MV-4-11 (cell line): ENCODE measurements at regions not wholly inside any gene's neighbourhood (a gene's known extent, or its start where the extent isn't known, plus 50 kb on each side); places are given as distances from the start of the nearest gene placed in this dataset.
"Not testable (repeated sequence)": the region's sequence is repeated elsewhere in the genome, so short reads cannot be mapped to it uniquely, and the experiment has no call there.

ENCODE experiments used
- DNase-seq: peaks from one replicate; lab custom pipeline; 2025; lab: John Stamatoyannopoulos, UW

- no peak for DNase-seq
Observed at GRCh38 chr4:79850626-79851025, 222.4 kb downstream of the ANTXR2 start.

DNA sequence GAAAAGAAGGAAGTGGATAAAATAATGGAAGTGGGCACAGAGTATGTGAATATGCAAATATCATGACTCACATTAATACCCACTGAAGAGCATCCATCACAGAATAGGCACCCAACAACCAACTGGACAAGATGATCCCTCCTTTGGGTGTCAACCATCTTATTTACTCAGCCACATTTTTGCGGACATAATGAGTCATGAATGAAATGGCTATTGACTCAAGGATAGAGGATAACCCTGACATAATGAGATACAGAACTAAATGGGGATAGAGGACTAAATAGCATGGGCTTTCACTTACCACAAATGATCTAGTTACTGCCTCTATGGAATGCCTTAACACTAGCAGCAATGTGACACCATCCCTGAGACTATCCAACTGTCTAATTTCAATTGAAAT, 224.7 kb downstream of the ANTXR2 start:
- no peak for DNase-seq

DNA sequence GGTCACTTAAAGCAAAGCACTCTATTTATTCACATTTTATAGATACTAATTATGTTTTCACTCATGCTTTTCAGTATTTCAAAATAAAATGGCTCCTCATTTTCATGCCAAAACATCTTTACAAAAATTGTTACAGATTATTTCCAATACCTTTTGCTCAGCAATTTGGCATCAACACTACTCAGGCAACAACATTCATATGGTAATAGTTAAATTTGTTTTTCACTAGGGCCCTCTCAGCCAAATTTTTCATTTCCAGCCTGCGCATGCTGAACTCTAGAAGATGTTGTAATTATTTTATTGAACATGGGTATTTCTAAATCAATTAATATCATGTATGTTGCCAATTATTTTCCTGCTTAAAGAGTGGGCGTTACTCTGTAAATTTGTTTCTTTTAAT, 225.6 kb downstream of the ANTXR2 start:
- DNase-seq = no peak

GRCh38 chr4:79842162-79842561, 230.9 kb downstream of the ANTXR2 start:
- DNase-seq = no peak

- DNase-seq = no peak
Observed at GRCh38 chr4:79833857-79834256, 239.2 kb downstream of the ANTXR2 start.

GRCh38 chr4:79831701-79832514, 241.1 kb downstream of the ANTXR2 start:
- no peak for DNase-seq

DNA sequence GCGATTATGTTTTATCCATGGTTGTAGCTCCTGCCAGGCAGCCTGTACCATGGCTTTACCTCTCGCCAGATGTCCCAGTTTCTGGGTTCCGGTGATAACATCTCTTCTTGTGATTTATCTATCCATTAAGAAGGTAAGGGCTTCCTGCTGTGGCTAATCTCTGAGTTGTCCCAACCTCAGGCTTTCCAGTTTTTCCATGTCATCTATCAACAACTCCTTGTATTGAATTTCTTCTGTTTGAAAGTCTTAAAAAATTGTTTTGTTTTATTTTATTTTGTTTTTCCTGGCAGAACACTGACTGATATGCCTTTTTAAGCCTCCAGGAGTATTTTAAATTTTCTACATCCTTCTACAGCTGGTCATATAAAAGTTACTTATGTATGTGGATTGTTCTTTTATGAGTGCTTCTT, 241.9 kb downstream of the ANTXR2 start:
- no peak for DNase-seq

DNA sequence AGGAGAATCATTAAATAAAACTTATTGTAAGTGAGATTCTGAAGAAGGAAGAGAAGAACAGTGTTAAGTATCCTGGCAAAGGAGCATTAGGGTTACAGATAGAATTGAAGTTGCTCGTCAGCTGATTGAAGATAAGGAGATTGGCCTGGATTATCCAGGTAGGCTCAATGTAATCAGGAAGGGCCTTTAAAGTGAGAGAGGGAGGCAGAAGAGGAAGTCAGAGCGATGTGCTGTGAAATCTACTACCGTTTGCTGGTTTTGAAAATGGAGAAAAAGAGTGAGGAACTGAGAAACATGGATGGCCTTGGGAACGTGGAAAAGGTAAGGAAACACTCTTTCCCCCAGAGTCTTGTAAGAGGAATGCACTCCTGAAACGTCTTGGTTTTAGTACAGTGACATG, 245.7 kb downstream of the ANTXR2 start:
- DNase-seq = no peak

GRCh38 chr4:79823148-79823763, 249.8 kb downstream of the ANTXR2 start:
- DNase-seq = no peak

GRCh38 chr4:79820427-79820826, 252.6 kb downstream of the ANTXR2 start:
- DNase-seq = no peak

DNA sequence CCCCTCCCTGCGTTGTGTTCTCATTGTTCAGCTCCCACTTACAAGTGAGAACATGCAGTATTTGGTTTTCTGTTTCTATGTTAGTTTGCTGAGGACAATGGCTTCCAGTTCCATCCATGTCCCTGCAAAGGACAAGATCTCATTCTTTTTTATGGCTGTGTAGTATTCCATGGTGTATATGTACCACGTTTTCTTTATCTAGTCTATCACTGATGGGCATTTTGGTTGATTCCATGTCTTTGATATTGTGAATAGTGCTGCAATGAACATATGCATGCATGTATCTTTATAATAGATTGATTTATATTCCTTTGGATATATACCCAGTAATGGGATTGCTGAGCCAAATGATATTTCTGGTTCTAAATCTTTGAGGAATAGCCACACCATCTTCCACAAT, 265.1 kb downstream of the ANTXR2 start:
- DNase-seq = not testable (repeated sequence)

DNA sequence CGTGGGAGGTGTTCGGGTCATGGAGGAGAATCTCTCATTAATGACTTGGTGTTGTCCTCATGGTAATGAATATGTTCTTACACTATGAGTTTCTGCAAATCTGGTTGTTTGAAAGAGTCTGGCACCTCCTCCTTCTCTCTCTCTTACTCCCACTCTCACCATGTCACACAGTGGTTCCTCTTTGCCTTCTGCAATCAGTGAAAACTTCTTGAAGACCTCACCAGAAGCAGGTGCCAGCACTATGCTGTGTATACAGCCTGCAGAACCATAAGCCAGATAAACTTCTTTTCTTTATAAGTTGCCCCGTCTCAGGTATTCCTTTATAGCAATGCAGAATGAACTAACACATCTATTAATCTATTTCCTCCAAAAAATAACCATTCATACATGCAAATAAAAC, 275.0 kb downstream of the ANTXR2 start:
- DNase-seq = no peak

DNA sequence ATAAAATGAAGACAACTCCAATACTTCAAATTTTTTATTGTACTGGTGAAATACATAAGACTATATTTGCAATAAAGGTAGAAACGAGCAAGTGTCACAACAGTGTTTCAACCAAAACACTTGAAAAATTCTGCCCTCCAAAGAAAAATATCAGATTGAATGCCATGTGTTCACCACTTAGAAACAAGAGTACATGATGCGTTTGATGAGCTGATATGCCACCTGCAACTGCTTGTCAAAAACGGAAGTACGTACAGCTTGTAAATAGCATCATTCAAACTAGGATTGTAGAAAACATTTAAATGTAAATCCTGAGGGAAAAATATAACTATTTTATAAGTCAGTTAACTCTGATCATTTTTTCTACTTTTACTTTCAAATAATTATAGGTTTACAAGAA, 276.1 kb downstream of the ANTXR2 start:
- DNase-seq = no peak

DNA sequence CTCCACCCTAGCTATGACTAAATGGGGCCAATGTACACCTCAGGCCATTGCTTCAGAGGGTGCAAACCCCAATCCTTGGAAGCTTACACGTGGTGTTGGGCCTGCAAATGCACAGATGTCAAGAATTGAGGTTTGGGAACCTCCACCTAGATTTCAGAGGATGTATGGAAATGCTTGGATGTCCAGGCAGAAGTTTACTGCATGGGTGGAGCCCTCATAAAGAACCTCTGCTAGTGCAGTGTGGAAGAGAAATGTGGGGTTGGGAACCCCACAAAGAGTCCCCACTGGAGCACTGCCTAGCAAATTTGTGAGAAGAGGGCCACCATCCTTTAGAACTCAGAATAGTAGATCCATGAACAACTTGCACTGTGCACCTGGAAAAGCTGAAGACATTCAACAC, 284.1 kb downstream of the ANTXR2 start:
- no peak for DNase-seq

DNA sequence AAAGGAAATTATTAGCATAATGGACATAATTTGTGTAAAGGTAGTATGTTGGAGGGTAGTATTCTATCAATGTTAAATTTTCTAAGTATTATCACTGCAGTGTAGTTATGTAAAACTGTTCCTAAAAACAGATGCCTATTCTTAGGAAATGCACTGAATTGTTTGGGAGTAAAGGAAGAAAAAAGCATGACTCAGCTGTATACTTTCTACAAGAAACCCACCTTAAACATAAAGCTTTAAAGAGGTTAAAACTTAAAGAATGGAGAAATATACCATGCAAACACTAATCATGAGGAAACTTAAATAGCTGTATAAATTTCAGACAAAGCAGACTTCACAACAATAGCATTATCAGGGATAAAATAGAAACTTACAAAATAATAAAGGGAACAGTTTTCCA, 292.9 kb downstream of the ANTXR2 start:
- no peak for DNase-seq

DNA sequence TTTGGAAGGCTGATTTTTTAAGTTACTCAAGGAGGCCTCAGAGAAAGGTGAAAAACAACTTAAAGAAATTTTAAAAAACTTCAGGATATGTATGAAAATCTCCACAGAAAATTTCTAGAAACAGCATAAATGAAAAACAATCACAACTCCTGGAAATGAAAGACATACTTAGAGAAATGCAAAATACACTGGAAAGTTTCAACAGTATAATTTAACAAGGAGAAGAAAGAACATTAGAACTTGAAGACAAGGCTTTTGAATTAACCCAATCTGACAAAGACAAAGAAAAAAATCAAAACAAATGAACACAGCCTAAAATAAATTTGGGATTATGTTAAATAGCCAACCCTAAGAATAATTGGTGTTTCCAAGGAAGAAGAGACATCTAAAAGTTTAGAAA, 300.5 kb downstream of the ANTXR2 start:
- DNase-seq = no peak

GRCh38 chr4:79764120-79764519, 308.9 kb downstream of the ANTXR2 start:
- no peak for DNase-seq

DNA sequence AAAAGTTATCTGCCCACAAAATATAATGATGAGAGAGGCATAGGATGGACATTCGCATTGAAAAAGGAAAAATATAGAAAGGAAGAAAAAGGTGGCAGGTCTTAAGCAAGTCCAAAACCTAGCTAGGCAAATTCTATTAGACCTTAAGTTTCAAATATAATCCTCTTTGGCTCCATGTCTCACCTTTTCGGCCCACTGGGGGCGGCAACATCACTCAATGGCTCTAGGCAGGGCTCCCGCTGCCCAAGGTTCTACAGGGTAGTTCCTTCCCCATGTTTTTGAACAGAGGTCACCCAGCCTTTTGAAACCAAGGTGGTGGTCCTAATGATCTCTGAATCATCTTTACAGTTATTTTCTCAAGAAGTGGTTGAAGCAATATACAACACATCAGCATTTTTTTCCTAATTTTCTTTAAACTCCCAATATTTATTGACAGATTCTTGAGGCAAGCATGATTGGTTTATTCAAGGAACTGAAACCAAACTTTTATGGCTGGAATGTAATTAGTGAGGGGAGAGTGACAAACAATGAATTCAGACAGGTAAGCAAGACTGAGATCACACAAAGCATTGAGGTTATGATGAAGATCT, 309.4 kb downstream of the ANTXR2 start:
- DNase-seq = no peak

DNA sequence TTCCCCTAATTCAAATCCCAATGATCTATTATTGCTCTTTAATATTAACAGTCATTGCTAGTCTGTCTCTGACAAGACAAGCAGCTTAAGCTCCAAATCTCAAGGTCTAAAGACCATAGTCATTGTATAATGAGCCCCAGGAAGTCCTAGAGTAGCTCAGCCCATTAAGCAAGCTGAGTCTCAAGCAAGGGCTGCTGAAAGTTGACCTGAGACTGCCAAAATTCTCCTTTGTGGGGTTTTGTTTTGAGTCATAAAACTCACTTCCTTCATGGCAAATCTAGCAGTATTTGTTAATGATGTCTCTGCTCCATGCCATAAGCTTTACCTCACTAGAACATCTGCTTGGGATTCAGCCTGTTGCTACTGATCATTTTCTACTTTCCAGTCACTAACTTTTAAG, 313.2 kb downstream of the ANTXR2 start:
- peak; percentile 34 for DNase-seq

DNA sequence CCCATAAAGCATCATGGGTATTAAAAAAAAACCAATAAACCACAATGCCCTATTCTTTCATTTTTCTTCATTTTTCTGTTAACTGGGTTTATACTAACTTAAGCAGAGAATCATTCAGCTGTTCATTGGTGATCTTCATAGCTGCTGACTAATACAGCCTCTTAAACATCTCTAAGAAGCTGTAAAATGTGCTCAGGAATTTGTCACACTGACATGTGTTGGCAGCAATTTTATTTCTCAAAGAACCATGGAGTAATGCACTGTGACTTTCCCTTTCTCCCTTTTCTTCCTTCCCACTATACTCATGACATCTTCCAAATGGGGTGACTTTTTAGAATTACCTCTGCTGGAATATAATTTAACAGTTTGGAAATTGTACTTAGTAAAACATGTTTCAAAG, 315.4 kb downstream of the ANTXR2 start:
- no peak for DNase-seq

- DNase-seq = no peak
Observed at GRCh38 chr4:79756140-79756895, 316.7 kb downstream of the ANTXR2 start.

DNA sequence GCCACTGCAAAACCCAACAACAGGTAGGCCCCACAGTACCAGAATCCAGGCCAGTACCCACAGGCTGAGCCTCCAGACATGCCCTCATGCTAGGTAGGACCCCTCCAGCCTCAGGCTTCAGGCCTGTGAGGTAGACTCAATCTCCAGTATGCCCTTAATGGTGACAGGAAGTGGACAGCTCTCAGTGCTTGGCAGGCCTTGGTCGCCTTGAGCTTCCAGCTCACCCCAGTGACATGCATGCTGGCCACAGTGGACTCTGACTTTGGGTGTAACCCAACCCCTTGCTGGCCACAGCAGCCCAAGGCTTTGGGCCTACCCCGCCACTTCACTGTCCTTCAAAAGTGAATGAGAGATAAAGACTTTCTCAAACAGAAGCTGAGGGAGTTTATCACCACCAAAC, 324.2 kb downstream of the ANTXR2 start:
- no peak for DNase-seq

DNA sequence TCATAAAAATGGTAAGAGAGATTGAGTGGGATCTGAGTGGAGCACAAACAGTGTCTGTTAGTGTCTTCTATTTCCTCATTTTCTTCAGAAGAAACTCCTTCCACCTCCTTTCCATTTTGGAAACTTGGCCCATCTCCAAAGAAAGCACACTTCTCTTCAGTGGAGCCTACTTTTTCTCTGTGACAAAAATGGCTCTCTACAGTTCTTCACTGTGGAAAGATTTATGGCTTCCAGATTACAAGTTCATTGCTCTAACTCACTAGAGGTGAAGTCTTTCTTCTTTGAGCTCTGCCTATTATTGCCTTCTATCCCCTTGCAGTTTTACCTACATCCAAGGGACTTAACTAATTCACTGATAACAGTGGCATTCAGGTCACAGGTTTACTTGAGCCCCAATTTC, 325.8 kb downstream of the ANTXR2 start:
- no peak for DNase-seq
